Adrenal gland (tissue), 9 donors: ENCODE measurements at regions not wholly inside any gene's neighbourhood (a gene's known extent, or its start where the extent isn't known, plus 50 kb on each side); places are given as distances from the start of the nearest gene placed in this dataset.

Experiments used
- DNase-seq, 7 donors: peaks; one replicate each; pipeline ENCODE4 v3.0.0-alpha.2; 2019 to 2020
- H3K27ac ChIP-seq, 5 donors: fragments of 200-600 bp; sonication (generic) in 4 of 5; 1 replicate in 3 of 5; 2 replicates in 2 of 5; pipeline versions ENCODE4 v1.5.1 to v1.8.0; 2016 to 2020; ENCODE audit warnings: mild to moderate bottlenecking in 1 of 5
- H3K27me3 ChIP-seq: fragments of 200-600 bp; 2 replicates; pipeline ENCODE4 v1.8.0; 2021
- H3K36me3 ChIP-seq, 2 donors: fragments of 200-600 bp; replicated peaks in 1 of 2; 1 replicate in 1 of 2; 2 replicates in 1 of 2; pipeline versions ENCODE4 v1.5.1 to v1.8.0; 2018 to 2022
- H3K4me1 ChIP-seq, 2 donors: fragments of 200-600 bp; replicated peaks in 1 of 2; 1 replicate in 1 of 2; 2 replicates in 1 of 2; pipeline versions ENCODE4 v1.5.1 to v1.8.0; 2018 to 2021
- H3K4me3 ChIP-seq, 4 donors: fragments of 200-600 bp; sonication (generic) in 3 of 4; one replicate each; pipeline ENCODE4 v1.5.1; 2016 to 2018
- H3K9me3 ChIP-seq, 3 donors: fragments of 200-600 bp; sonication (generic) in 1 of 3; replicated peaks in 1 of 3; 1 replicate in 2 of 3; 2 replicates in 1 of 3; pipeline versions ENCODE4 v1.5.1 to v1.8.0; 2016 to 2021
- CTCF ChIP-seq, 6 experiments: fragments of 450-650 bp in 4 of 6; fragments of 200-600 bp in 2 of 6; sonication (generic) in 1 of 6; IDR thresholded peaks; 1 replicate in 5 of 6; 2 replicates in 1 of 6; pipeline versions ENCODE4 v1.5.1 to v1.8.0; 2016 to 2021; ENCODE audit warnings: antibody characterized with exemption in 6 of 6, mild to moderate bottlenecking in 2 of 6, moderate library complexity in 1 of 6
- POLR2A ChIP-seq, 2 donors: fragments of 450-650 bp; IDR thresholded peaks; one replicate each; pipeline ENCODE4 v1.6.1; 2017; ENCODE audit warnings: antibody characterized with exemption in 2 of 2, mild to moderate bottlenecking in 2 of 2, moderate library complexity in 1 of 2
- WGBS, 4 donors: extraction: QIAGEN DNeasy Blood & Tissue Kit in 2 of 4; methylation state at CpG; one replicate each; pipeline versions ENCODE4 v1.1.5 to v1.1.7; 2013 to 2017; 5-methylcytosine and 5-hydroxymethylcytosine counted together
- intact Hi-C, 2 donors: fragments of 100-400 bp; cut with DNase I; formaldehyde crosslinking; loops; one replicate each; pipeline versions ENCODE4 v1.14.1 to v1.15.0; 2022 to 2023
- donor health status: healthy with polysubstance abuse.
- donor health status: Bipolar disorder and iron deficiency.
- donor health status: DM: yes; HTN: yes; CAD: no.
- donor health status: DM: no; HTN: no; CAD: no.
- donor health status: DM: no; HTN: no; CAD: no.

- no peak overlapping the region for H3K4me3 ChIP-seq
- no peak for DNase-seq
- H3K9me3 ChIP-seq: no peaks in the 10 kb centered on the region
- H3K27me3 ChIP-seq: no peaks in the 10 kb centered on the region
- H3K27ac ChIP-seq: no peak overlapping the region
- 87 to 91% (median 87%) methylated on average over 1 of the region's 1 CpG for whole genome bisulfite sequencing, 4 donors
- no peaks in the 10 kb centered on the region for H3K4me1 ChIP-seq
- no peak for TF ChIP-seq POLR2A (IDR thresholded peaks at IDR 0.05)
- no peak for TF ChIP-seq CTCF (IDR thresholded peaks at IDR 0.05)
- H3K36me3 ChIP-seq: no peaks in the 10 kb centered on the region
- intact Hi-C loops: no loop called here
Observed at GRCh38 chr13:29975283-29975682, 124.9 kb upstream of the UBL3 start.

- intact Hi-C loops: no loop called here
- WGBS, 4 donors: 84 to 91% (median 88%) methylated on average over 5 of the region's 5 CpGs
- no peak for DNase-seq
Observed at GRCh38 chr13:29969286-29969685, 118.9 kb upstream of the UBL3 start.

GRCh38 chr13:29964181-29964845 lies 113.9 kb upstream of the UBL3 start:
- H3K4me3 ChIP-seq: no peak overlapping the region
- H3K27ac ChIP-seq: no peak overlapping the region
- H3K27me3 ChIP-seq: no peaks in the 10 kb centered on the region
- H3K9me3 ChIP-seq: peaks cover 0 to 9% (median 0%) of the 10 kb centered on the region in 3 donors
- DNase-seq: no peak
- H3K4me1 ChIP-seq: no peaks in the 10 kb centered on the region
- WGBS, 4 donors: 84 to 89% (median 87%) methylated on average over 10 of the region's 10 CpGs
- intact Hi-C loops: no loop called here
- TF ChIP-seq POLR2A (IDR thresholded peaks at IDR 0.05) (no peak), CTCF (IDR thresholded peaks at IDR 0.05) (no peak)
- no peaks in the 10 kb centered on the region for H3K36me3 ChIP-seq

More at GRCh38 chr13:29969286-29969685, 118.9 kb upstream of the UBL3 start:
- Histone ChIP-seq H3K4me3 (no peak overlapping the region), H3K36me3 (no peaks in the 10 kb centered on the region), H3K4me1 (no peaks in the 10 kb centered on the region), H3K27ac (no peak overlapping the region), H3K9me3 (peaks cover 0 to 9% (median 0%) of the 10 kb centered on the region in 3 donors), H3K27me3 (no peaks in the 10 kb centered on the region)
- TF ChIP-seq POLR2A (IDR thresholded peaks at IDR 0.05) (no peak), CTCF (IDR thresholded peaks at IDR 0.05) (no peak)

GRCh38 chr13:29963089-29963488 lies 112.7 kb upstream of the UBL3 start:
- 63 to 81% (median 71%) methylated on average over 3 of the region's 3 CpGs for WGBS, 4 donors
- TF ChIP-seq POLR2A (IDR thresholded peaks at IDR 0.05): no peak
- no peak for TF ChIP-seq CTCF (IDR thresholded peaks at IDR 0.05)
- H3K4me1 ChIP-seq: no peaks in the 10 kb centered on the region

More at GRCh38 chr13:29963089-29963488, 112.7 kb upstream of the UBL3 start:
- DNase-seq: no peak
- peaks cover 0 to 9% (median 0%) of the 10 kb centered on the region in 3 donors for H3K9me3 ChIP-seq
- intact Hi-C loops: no loop called here
- no peaks in the 10 kb centered on the region for H3K27me3 ChIP-seq
- no peaks in the 10 kb centered on the region for H3K36me3 ChIP-seq
- no peak overlapping the region for H3K27ac ChIP-seq
- no peak overlapping the region for H3K4me3 ChIP-seq
